Left forelimb (tissue), 1 donor: ENCODE measurements at regions not wholly inside any gene's neighbourhood (a gene's known extent, or its start where the extent isn't known, plus 50 kb on each side); places are given as distances from the start of the nearest gene placed in this dataset.
"Not testable (repeated sequence)": the region's sequence is repeated elsewhere in the genome, so short reads cannot be mapped to it uniquely, and the experiment has no call there.

Experiments used
- DNase-seq: peaks from one replicate; pipeline ENCODE4 v3.0.0-alpha.2; 2018; ENCODE audit warnings: low spot score

DNA sequence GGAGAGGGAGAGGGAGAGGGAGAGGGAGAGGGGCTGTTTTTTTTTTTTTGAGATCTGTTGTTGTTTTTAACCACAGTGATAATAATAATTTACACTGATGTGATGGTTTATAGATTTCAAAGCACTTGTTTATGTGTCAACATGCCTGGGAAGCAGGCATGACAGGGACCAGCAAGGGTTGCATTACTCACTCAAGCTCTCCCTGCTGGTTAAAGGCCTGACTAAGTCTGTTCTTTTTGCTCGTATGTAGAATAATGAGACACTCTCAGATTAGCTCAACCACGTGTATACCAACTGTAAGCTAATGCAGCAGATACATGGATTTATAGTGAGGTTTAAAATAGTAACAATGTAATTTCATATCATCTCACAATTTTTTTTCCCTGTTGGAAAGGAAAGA is 134.6 kb upstream of the BOD1L1 start:
- DNase-seq, result no peak

DNA sequence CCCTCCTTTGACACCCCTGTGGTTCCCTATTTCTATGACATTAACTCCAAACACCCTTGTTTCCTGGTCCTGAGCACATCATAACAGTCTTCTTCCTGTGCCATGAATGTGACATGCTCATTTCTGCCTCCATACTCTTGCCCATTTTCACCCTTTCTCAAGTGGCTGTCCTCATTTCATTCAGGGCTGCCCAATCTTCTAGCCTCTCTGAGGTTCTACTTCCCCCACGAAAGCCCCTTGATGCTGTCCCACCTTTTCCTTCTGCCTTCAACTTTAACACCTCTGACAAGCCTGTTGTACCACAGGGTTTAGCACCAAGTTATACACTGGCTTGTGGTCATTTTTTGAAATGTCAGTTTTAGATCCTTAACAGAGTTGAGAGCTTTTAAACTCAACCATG is 136.2 kb upstream of the BOD1L1 start:
- DNase-seq, result no peak

DNA sequence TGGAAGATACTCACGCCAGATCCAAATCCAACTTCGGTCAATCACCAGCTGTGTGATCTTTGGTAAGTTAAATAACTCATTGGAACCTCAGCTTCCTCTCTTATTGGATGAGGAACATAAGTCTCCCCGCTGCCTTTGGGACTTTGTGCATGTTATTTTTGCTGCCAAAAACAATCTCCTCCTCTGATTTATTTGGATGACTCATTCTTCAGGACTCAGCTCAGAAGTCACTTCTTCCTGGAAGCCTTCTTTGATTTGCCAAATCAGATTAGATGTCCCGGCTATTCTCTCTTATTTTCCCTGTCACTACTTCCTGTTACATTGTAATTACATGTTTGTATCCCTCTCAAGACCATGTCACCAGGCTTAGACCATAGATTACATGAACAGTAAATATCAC is 138.0 kb upstream of the BOD1L1 start:
- no peak for DNase-seq

DNA sequence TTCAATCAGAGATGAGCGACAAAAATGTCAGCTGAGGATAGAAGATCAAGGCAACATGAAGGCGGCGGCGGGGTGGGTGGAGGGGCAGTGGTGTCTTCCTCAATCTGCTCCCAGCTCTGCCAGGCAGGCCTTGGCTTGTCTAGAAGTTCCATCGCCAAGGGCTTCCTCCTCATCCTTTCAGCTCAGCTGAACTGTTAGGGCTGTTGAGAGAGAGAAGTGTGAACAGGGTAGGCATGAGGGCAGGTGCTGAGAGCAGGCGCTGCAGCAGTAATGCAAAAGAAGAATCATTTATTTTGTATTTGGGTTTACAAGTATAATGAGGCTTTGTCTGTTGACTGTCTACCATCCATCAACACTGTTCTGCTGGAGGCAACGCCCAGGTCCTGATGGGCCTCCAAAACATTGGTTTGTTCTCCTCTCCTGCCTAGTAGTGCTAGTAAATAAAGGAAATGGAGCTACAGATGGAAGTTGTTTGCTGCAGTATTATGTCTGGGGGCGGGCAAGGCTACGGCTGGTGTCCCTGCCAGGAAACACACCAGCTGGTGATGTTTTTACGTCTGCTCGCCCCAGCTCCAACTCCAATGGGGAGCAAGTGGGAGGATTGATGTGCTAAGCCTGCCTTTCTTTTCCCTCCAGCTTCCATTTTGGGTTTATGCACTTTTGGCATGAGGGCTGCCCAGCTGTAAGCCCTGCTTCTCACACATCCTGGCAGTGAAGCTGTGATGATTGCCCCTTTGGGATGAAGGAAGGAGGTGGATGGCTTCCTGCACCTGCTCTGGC is 139.4 kb upstream of the BOD1L1 start:
- no peak for DNase-seq

DNA sequence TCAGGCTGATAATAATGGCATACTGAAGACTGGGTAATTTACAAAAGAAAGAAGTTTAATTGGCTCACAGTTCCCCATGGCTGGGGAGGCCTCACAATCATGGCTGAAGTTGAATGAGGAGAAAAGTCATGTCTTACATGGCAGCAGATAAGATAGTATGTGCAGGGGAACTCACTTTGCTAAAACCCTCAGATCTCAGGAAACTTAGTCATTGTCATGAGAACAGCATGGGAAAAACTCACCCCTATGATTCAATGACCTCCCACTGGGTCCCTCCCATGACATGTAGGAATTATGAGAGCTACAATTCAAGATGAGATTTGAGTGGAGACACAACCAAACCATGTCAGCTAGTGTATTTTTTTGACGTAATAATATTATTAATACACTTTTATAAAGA is 149.8 kb upstream of the BOD1L1 start:
- DNase-seq, result no peak

DNA sequence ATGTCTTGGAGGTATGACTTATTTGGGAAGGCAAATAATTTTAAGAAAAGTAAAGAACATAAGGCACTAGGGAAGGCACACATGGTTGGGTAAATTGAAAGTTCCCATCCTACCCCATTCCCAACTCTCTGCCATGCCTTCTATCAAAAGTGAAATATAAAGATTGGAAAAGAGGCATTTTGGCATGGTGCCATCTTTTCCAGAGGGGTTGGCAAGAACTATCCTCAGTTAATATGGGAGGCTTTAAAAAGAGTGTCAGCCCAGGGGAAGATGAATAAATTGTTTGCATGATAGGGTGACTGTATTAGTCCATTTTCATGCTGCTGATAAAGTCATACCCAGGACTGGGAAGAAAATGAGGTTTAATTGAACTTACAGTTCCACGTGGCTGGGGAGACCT is 150.8 kb upstream of the BOD1L1 start:
- DNase-seq, result no peak

DNA sequence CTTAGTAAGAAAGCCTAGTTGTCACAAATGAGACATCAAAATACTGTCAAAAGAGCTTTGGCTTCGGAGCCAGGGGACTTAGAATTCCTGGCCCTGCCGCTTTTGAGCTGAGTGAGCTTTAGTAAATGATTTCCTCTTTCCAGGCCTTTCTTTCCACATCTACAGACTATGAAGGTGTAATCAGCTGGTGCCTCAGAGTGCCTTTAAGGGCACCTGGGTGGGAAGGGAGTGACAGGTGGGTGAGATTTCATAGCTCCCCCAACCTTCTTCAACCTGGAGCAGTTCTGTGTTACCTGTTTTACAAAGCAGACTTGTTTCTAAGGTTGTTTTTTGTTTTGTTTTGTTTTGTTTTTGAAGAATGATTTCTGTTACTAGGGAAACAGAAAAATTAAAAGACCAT is 154.7 kb upstream of the BOD1L1 start:
- no peak for DNase-seq

DNA sequence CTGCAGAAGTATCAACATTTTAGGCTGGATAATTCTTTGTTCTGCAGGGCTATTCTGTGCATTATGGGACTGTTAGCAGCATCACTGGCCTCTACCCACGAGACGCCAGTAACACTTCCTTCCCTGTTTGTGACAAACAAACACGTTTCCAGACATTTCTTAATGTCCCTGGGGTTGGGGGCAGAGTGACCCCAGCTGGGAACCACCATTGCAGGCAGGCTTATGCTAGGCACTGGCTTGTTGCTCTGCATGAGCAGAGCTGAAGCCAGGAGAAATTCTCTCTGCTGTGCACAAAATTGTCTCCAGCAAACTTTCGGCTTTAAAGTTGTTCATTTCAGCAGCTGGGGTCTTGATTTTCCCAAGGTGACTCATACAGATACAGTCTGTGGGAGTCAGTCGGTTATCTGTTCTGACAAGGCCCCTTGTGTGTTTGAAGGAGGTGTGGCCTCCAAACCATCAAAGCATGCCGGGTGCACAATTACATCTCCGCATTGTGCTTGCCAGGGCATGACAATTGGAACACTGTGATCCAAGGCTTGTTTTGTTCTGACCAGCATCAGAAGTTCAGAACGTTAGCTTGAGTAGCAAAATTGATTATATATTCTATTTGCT is 156.4 kb upstream of the BOD1L1 start:
- DNase-seq, result no peak

DNA sequence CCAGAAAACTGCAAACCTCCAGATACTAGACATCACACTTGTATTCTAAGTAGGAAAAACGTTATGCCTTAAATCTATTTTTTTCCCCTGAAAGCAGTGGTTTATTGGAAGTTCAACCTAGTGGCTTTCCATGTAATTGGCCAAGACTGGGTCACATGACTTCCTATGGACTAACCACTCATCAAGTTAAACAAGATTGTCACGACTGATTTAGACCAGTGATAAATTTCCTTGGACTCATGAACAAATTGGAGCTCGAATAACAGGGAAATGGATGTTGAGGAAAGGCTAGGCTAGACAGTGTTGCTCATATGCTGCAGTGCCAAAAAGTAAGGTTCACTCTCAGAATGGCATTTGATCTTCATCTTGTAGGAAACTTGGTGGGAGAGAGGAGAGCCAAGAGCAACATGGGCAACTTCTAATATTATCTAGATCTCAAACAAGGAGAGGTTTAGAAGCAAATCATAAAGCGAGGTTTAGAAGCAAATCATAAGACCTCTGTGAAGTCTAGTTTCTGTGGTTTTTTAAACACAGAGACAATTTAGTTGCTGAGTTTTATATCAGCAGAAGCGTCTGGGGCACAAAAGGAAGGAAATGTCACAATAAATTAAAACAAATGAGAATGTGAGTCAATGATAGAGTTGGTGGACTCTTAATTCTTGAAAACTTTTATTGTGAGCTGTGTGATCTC is 165.6 kb upstream of the BOD1L1 start:
- DNase-seq, result no peak

DNA sequence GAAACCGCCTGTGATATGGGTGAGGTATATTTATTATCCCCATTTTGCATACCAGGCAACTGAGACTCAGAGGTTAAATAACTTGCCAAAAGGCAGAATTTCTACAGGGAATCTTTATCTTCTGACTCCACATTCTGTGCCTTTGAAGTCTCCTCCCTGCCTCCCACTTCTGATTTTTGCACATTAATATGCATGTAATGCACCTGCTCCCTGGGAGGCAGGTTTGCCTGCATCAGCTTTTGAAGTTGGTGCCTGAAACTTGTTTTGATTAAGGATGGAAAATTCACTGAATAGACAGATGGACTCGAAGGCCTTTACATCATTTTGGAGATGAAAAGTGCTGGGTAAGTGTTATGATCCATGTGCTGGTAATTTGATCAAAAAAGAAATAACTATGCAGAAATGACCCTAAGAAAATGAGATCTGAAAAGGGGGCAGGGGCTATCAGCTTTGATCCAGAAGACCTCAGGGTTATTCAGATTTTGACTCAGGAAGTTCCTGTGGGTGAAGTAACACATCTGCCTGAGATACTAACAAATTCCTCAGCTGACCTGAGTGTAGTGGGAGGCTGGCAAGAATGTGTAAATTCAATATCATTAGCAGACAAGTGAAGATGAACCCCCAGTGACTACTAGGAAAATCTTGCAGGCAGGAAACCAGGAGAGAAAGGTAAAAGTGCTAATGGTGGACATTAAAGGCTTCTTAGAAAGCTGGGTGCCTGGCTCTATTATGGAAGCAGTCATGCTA is 167.5 kb upstream of the BOD1L1 start:
- DNase-seq, result no peak

DNA sequence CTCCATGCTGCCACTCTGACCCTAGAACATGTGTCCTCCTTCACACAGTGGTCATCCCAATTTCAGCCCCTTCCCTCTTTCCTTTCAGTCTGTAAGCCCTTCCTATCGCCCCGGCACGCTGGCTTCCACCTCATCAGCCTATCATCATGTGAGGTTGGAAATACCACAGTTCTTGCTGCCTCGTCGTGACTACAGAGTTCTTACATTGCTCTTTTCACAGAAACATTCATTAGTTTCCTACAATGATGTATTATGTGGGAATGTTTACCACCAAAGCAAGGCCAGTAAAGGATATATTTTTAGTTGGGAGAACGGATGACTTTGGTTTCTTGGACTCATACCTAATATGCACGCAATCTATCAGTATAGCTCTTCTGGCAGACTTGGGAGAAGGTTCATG is 169.5 kb upstream of the BOD1L1 start:
- no peak for DNase-seq

DNA sequence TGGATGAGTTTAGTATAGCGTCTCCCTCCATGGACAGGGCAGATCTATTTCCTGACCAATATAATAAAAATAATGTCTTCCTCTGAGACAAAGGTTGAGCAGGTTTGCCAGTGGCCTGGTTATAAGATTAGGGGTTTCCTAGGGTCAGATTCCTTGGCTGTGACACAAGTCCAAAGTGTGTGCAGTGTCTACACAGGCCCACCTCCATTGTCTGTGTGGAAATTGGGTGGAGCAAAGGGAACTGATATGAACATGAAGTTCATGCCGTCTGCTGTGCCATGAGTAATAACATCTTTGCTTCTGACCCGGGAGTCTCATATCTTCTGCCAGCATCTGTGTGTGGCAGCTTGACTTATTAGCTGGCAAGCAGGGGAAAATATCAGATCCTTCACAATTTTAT is 187.7 kb upstream of the BOD1L1 start:
- no peak for DNase-seq

DNA sequence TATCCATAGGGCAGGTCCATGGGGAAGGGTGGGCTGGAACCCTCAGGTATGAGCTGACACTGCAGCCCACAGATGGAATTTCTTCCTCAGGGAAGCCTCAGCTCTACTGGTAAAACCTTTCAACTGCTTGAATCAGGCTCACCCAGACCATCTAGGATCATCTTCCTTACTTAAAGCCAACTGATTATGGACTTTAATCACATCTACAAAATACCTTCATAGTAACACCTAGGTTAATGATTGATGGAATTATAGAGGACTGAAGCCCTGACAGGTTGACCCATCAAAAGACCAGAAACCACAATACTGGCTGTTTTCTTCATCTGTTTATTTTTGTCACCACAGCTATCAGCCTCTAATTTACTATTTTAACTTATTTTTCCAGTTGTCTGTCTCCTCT is 188.9 kb upstream of the BOD1L1 start:
- no peak for DNase-seq

DNA sequence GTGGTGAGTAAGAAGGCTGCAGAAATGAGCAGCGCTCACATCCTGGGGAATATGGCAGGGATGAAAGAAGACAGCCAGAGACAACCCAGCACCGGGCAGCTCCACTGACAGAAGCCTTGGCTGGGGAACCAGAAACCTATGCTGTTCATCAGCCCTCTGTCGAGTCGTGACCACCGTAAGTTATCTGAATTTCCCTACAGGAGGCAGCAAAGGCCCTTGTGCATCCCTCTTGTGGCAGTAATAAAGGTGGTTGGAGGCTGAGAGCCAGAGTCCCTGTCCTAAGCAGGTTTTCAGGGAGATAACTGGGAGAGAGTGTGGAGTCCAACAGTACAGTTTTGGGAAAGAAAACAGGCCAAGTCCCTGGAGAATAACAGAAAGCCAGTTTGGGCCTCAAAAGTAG is 194.0 kb upstream of the BOD1L1 start:
- DNase-seq, result no peak

DNA sequence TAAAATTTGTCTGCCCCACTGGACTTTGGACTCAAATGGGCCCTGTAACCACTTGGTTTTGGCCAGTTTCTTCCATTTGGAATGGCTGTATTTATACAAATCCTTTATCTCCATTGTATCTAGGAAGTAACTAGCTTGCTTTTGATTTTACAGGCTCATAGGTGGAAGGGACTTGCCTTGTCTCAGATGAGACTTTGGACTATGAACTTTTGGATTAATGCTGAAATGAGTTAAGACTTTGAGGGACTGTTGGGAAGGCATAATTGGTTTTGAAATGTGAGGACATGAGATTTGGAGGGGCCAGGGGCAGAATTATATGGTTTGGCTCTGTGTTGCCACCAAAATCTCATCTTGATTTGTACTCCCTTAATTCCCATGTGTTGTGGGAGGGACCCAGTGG is 198.3 kb upstream of the BOD1L1 start:
- not testable (repeated sequence) for DNase-seq

DNA sequence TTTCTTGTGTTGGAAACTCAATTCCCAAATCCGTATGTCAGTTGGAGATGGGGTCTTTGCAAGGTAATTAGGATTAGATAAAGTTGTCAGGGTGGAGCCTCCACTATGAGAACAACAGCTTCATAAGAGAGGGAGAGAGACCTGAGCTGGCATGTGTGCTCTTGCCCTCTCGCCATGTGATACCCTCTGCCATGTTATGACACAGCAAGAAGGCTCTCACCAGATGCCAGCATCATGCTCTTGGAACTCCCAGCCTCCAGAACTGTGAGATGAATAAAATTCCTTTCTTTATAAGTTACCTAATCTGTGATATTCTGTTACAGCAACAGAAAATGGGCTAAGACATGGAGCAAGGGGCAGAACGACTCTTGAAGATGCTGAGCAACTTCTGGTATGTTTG is 201.9 kb upstream of the BOD1L1 start:
- DNase-seq, result no peak

DNA sequence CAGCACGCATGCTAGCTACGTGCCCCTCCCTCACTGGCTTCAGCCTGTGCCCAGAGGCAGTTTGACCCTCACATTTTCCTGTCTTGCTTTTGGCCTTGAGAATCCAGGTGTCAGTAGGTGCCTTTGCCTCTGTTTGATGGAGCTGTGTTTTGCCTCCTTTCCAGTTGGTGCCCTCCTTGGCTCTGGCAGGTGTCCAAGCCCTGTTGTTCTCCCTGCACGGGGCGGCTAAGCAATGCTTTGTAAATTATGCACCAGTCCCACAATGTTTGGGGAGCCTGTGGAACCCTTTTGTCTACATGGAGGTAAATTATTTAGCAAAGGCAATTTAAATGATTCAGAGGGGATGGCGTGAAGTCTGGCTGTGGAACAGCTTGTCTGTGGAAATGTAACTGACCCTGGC is 202.9 kb upstream of the BOD1L1 start:
- DNase-seq, result no peak

DNA sequence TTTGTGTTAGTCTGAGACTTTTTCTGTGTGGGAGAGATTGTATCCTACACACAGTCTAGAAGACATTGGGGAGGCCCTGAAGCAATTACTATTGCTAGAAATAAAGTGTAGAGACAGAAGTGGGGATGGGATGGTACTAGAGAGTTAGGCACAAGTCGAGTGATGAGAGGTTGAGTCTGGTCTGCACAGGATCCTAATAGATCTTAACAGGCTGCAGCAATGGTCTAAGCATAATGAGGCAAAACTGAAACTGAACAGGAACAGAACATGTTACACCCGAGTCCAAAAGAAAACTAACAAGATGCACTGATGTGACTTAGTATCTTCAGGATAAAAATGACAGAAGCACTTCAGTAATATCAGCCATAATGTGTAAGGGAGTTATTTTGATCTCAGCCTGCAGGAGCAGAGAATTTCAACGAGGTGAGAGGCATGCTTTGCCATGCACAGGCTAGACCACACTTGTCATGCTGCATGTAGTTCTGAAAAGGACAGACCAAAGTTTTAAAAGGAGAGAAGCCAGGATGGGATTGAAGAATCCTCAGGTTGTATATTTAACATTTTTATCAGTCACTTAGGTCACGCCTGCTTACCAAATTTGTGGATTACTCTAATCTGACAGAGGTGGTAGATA is 205.8 kb upstream of the BOD1L1 start:
- no peak for DNase-seq

DNA sequence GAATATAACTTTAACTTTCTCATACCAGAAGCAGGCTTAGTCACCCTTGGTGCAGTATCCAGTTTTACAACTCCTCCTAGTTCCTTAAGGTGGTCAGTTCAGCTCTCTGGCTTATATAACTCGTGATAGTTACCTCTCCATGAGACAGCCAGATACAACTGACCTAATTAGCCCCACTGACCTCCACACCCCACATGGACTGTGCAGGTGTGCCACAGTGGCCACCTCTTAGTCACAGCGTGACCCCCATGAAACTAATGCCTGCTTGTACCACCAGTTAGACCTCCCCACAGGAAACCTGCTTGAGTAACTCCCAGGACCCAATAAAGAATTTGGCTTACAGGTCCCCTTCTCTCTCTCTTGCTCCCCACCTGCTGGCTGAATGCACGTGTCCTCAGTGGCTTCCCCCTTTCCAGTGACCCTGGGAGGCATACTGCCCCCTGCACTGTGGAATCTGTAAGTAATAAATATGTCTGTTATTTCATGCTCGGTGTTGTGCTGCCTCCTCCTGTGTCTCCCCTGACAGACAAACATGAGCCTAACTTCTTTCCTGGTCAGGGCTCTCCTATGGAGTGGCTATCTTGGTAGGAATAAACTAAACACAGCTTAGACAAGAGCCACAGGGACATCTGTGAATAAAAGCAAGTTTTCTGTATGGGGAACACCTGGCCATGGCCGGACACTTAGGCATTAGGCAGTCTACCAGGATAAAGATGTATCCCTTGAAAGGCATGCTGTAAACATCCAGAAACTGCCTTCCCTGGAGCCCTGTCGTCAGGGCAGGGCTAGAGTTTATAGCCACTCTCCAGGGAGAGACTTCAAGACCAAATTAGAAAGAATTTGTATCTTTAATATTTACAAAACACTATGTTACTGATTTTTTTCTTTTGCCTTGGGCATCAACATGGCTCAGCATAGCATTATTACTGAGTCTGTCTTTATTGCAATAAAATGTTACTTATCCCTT is 209.7 kb upstream of the BOD1L1 start:
- no peak for DNase-seq

DNA sequence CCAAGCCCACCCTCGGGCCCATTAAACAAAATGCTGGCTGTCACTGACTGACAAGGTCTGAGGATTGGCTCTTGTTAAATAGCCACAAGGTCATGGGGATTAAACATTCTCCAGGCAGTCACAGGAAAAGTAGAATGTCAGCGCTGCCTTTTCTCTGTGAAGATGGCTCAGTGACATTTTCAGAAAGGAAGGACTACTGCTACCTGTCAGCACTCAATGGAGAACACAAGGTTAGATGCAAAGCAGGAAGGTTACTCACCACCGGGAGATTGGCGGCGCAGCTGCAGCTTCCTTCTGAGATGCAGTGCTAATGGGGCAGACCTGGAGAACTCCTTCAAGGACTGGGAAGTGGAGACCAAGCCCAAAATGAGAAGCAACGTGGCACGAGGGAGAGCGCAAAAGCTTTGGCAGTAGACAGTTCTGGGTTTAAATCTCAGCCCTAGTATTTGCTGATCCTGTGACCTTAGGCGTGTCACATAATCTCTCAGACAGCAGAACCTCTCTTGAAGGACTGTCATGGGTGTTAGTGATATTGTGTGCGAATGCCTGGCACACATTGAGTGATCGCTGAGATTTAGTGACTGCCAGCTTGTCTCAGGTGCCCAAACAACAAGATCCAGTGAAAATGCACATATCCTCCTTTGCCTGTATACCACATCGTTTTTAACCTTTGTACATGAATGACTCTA is 213.1 kb upstream of the BOD1L1 start:
- DNase-seq, result no peak
